ENCODE measurements at regions not wholly inside any gene's neighbourhood (a gene's known extent, or its start where the extent isn't known, plus 50 kb on each side); places are given as distances from the start of the nearest gene placed in this dataset.

GRCh38 chr2:200239216-200239615, 67.3 kb upstream of the SPATS2L start:
- no peaks in the 10 kb centered on the region for H3K27me3 ChIP-seq
- no peaks in the 10 kb centered on the region for H3K4me1 ChIP-seq
- no peak overlapping the region for H3K9ac ChIP-seq
- no peaks in the 10 kb centered on the region for H4K20me1 ChIP-seq
- H3K4me2 ChIP-seq: no peak overlapping the region
- H3K27ac ChIP-seq: no peak overlapping the region
- no peak overlapping the region for H3K4me3 ChIP-seq
- TF ChIP-seq Cebpa-rat (IDR thresholded peaks at IDR 0.05): no peak
- no peaks in the 10 kb centered on the region for H3K9me3 ChIP-seq
- H3K36me3 ChIP-seq: no peaks in the 10 kb centered on the region

- Histone ChIP-seq H4K20me1 (no peaks in the 10 kb centered on the region), H3K4me1 (no peaks in the 10 kb centered on the region), H3K27ac (no peak overlapping the region), H3K9me3 (no peaks in the 10 kb centered on the region), H3K9ac (no peak overlapping the region), H3K4me3 (no peak overlapping the region), H3K27me3 (no peaks in the 10 kb centered on the region), H3K4me2 (no peak overlapping the region), H3K36me3 (no peaks in the 10 kb centered on the region)
- TF ChIP-seq Cebpa-rat (IDR thresholded peaks at IDR 0.05): no peak
These were observed 63.9 kb upstream of the SPATS2L start for GRCh38 chr2:200242570-200242969.

GRCh38 chr2:200243441-200243840, 63.1 kb upstream of the SPATS2L start:
- Histone ChIP-seq H3K36me3 (no peaks in the 10 kb centered on the region), H3K27ac (no peak overlapping the region), H3K4me2 (no peak overlapping the region), H3K4me3 (no peak overlapping the region), H3K4me1 (no peaks in the 10 kb centered on the region), H3K27me3 (no peaks in the 10 kb centered on the region), H4K20me1 (no peaks in the 10 kb centered on the region), H3K9ac (no peak overlapping the region), H3K9me3 (no peaks in the 10 kb centered on the region)
- no peak for TF ChIP-seq Cebpa-rat (IDR thresholded peaks at IDR 0.05)

GRCh38 chr2:200244111-200244510, 62.4 kb upstream of the SPATS2L start:
- Histone ChIP-seq H3K36me3 (no peaks in the 10 kb centered on the region), H3K27ac (no peak overlapping the region), H3K9ac (no peak overlapping the region), H3K27me3 (no peaks in the 10 kb centered on the region), H3K9me3 (no peaks in the 10 kb centered on the region), H4K20me1 (no peaks in the 10 kb centered on the region), H3K4me2 (no peak overlapping the region), H3K4me3 (no peak overlapping the region), H3K4me1 (no peaks in the 10 kb centered on the region)
- no peak for TF ChIP-seq Cebpa-rat (IDR thresholded peaks at IDR 0.05)

- Histone ChIP-seq H3K4me2 (no peak overlapping the region), H3K4me1 (no peaks in the 10 kb centered on the region), H3K36me3 (no peaks in the 10 kb centered on the region), H3K27ac (no peak overlapping the region), H3K27me3 (no peaks in the 10 kb centered on the region), H4K20me1 (no peaks in the 10 kb centered on the region), H3K9ac (no peak overlapping the region), H3K4me3 (no peak overlapping the region), H3K9me3 (no peaks in the 10 kb centered on the region; the same call in 1 of the 2 replicates)
- no peak for TF ChIP-seq Cebpa-rat (IDR thresholded peaks at IDR 0.05)
These were observed 59.0 kb upstream of the SPATS2L start for GRCh38 chr2:200247494-200247893.

- no peak overlapping the region for H3K9ac ChIP-seq
- no peak for TF ChIP-seq Cebpa-rat (IDR thresholded peaks at IDR 0.05)
- H3K9me3 ChIP-seq: no peaks in the 10 kb centered on the region; the same call in 1 of the 2 replicates
- no peaks in the 10 kb centered on the region for H3K4me1 ChIP-seq
- H3K4me2 ChIP-seq: no peak overlapping the region
- no peak overlapping the region for H3K27ac ChIP-seq
- H4K20me1 ChIP-seq: no peaks in the 10 kb centered on the region
- no peaks in the 10 kb centered on the region for H3K36me3 ChIP-seq
- H3K27me3 ChIP-seq: no peaks in the 10 kb centered on the region
- H3K4me3 ChIP-seq: no peak overlapping the region
These were observed 54.0 kb upstream of the SPATS2L start for GRCh38 chr2:200252265-200253067.

GRCh38 chr2:200253639-200254038, 52.9 kb upstream of the SPATS2L start:
- Histone ChIP-seq H3K27ac (no peak overlapping the region), H3K9ac (no peak overlapping the region), H3K27me3 (no peaks in the 10 kb centered on the region), H3K4me3 (no peak overlapping the region), H3K9me3 (no peaks in the 10 kb centered on the region; the same call in 1 of the 2 replicates), H3K36me3 (no peaks in the 10 kb centered on the region), H3K4me2 (no peak overlapping the region), H4K20me1 (no peaks in the 10 kb centered on the region), H3K4me1 (no peaks in the 10 kb centered on the region)
- TF ChIP-seq Cebpa-rat (IDR thresholded peaks at IDR 0.05): no peak

GRCh38 chr2:200254773-200255172, 51.7 kb upstream of the SPATS2L start:
- no peaks in the 10 kb centered on the region for H3K36me3 ChIP-seq
- no peak overlapping the region for H3K4me2 ChIP-seq
- no peak overlapping the region for H3K9ac ChIP-seq
- no peaks in the 10 kb centered on the region; the same call in 1 of the 2 replicates for H3K9me3 ChIP-seq
- H3K4me3 ChIP-seq: no peak overlapping the region
- H3K27me3 ChIP-seq: no peaks in the 10 kb centered on the region
- no peak overlapping the region for H3K27ac ChIP-seq
- no peak for TF ChIP-seq Cebpa-rat (IDR thresholded peaks at IDR 0.05)
- no peaks in the 10 kb centered on the region for H3K4me1 ChIP-seq
- H4K20me1 ChIP-seq: no peaks in the 10 kb centered on the region

GRCh38 chr2:200255549-200255948, 50.9 kb upstream of the SPATS2L start:
- no peak for TF ChIP-seq Cebpa-rat (IDR thresholded peaks at IDR 0.05)
- H3K9me3 ChIP-seq: no peaks in the 10 kb centered on the region
- H3K9ac ChIP-seq: no peak overlapping the region
- H3K27me3 ChIP-seq: no peaks in the 10 kb centered on the region
- no peaks in the 10 kb centered on the region for H4K20me1 ChIP-seq
- H3K4me3 ChIP-seq: no peak overlapping the region
- H3K36me3 ChIP-seq: no peaks in the 10 kb centered on the region
- H3K27ac ChIP-seq: no peak overlapping the region
- no peaks in the 10 kb centered on the region for H3K4me1 ChIP-seq
- no peak overlapping the region for H3K4me2 ChIP-seq

Data from BLaER1 (cell line).